ENCODE measurements at regions not wholly inside any gene's neighbourhood (a gene's known extent, or its start where the extent isn't known, plus 50 kb on each side); places are given as distances from the start of the nearest gene placed in this dataset.

DNA sequence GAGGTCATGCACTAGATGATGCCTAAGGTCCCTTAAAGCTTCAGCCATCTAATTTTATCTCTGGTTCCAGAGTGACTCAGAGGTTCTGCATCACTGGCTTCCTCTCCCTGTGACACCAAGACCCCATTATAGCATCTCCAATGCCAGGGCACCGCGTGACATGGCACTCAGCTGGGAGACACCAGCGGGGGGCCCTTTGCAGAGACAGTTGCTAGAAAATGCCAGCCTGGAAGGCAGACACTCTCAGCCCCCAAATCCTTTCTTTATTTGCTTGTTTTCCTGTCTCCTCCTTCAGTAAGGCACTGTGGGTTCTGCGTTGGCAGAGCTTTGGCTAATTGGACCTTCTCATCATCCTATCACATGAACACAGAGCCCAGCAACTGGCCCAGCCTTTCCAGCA is 123.5 kb upstream of the VRK1 start:
- no peak for DNase-seq
- H3K4me1 ChIP-seq = no peaks in the 10 kb centered on the region
- no peaks in the 10 kb centered on the region for H3K9me3 ChIP-seq
- TF ChIP-seq POLR2A (IDR thresholded peaks at IDR 0.05) (no peak), EP300 (IDR thresholded peaks at IDR 0.05; ENCODE audit: low read depth) (no peak), POLR2AphosphoS5 (IDR thresholded peaks at IDR 0.05) (no peak)
- TF ChIP-seq, protein P1, sequence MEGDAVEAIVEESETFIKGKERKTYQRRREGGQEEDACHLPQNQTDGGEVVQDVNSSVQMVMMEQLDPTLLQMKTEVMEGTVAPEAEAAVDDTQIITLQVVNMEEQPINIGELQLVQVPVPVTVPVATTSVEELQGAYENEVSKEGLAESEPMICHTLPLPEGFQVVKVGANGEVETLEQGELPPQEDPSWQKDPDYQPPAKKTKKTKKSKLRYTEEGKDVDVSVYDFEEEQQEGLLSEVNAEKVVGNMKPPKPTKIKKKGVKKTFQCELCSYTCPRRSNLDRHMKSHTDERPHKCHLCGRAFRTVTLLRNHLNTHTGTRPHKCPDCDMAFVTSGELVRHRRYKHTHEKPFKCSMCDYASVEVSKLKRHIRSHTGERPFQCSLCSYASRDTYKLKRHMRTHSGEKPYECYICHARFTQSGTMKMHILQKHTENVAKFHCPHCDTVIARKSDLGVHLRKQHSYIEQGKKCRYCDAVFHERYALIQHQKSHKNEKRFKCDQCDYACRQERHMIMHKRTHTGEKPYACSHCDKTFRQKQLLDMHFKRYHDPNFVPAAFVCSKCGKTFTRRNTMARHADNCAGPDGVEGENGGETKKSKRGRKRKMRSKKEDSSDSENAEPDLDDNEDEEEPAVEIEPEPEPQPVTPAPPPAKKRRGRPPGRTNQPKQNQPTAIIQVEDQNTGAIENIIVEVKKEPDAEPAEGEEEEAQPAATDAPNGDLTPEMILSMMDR (IDR thresholded peaks at IDR 0.05) = no peak
- intact Hi-C loops (cut with DNase I; ENCODE audit: low total_unique reads) = no loop called here
- 83% methylated on average over 4 of the region's 4 CpGs; no CpG with 5 or more reads in 1 of the 2 donors for WGBS, 2 donors (ENCODE audit: low coverage in 1 of 2)
- H3K36me3 ChIP-seq = no peaks in the 10 kb centered on the region
- no peaks in the 10 kb centered on the region for H3K27me3 ChIP-seq
- no peak overlapping the region for H3K27ac ChIP-seq
- in situ Hi-C loops (cut with MboI; ENCODE audit: low pct_ligation_motif_present in 1 of 4, low pct_unique_long_range_greater_than_20kb in 1 of 4, low sequenced_read_pairs in 3 of 4) = no loop called here
- H3K4me3 ChIP-seq = no peak overlapping the region

DNA sequence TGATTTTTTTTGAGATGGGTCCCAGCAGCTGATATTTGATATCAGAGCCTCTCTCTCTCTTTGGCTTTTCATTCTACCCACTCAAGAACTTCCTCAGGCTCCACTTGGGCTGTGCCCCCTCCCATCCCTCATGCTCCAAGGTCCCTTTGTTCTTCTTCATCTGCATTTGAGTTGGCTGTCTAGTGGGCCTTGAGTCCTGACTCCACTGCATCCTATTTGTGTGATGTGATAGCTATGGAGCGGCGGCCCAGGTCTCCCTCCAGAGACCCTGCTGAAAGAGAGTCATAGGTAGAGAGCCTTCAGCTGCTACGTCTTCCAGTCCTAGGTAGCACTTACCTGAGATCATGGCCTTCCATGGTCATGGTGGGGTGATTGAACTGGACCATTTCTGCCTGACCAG is 123.1 kb upstream of the VRK1 start:
- intact Hi-C loops (cut with DNase I; ENCODE audit: low total_unique reads) (no loop called here), in situ Hi-C loops (cut with MboI; ENCODE audit: low pct_ligation_motif_present in 1 of 4, low pct_unique_long_range_greater_than_20kb in 1 of 4, low sequenced_read_pairs in 3 of 4) (no loop called here)
- Histone ChIP-seq H3K36me3 (no peaks in the 10 kb centered on the region), H3K27ac (no peak overlapping the region), H3K9me3 (no peaks in the 10 kb centered on the region), H3K27me3 (no peaks in the 10 kb centered on the region), H3K4me3 (no peak overlapping the region), H3K4me1 (no peaks in the 10 kb centered on the region)
- TF ChIP-seq EP300 (IDR thresholded peaks at IDR 0.05; ENCODE audit: low read depth) (no peak), POLR2A (IDR thresholded peaks at IDR 0.05) (no peak), POLR2AphosphoS5 (IDR thresholded peaks at IDR 0.05) (no peak)
- TF ChIP-seq, protein P1 (IDR thresholded peaks at IDR 0.05) = no peak
- no peak for DNase-seq
- 68% methylated on average over 3 of the region's 3 CpGs; no CpG with 5 or more reads in 1 of the 2 donors for WGBS, 2 donors (ENCODE audit: low coverage in 1 of 2)

DNA sequence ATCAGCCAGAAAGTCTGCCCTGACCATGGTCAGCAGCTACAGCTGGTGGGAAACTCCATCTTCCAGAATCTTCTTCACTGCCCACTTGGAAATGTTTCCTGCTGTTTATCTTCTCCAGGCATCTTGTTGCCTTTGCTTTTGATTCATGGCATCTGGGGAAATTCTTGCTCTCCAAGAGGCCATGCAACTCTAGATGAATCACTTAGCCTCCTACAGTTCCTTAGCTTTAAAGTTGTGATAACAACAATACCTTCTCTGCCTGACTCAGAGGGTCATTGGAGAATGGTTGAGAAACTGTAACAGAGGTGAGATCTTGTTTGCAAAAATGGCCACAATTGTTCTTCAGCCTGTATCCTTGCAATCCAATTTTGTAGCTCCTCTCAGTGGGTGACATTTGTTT is 121.0 kb upstream of the VRK1 start:
- no peak overlapping the region for H3K27ac ChIP-seq
- TF ChIP-seq POLR2AphosphoS5 (IDR thresholded peaks at IDR 0.05) (no peak), POLR2A (IDR thresholded peaks at IDR 0.05) (no peak), EP300 (IDR thresholded peaks at IDR 0.05; ENCODE audit: low read depth) (no peak)
- TF ChIP-seq, protein P1 (IDR thresholded peaks at IDR 0.05) = no peak
- intact Hi-C loops (cut with DNase I; ENCODE audit: low total_unique reads) = no loop called here
- no peaks in the 10 kb centered on the region for H3K27me3 ChIP-seq
- no peaks in the 10 kb centered on the region for H3K9me3 ChIP-seq
- H3K4me1 ChIP-seq = no peaks in the 10 kb centered on the region
- DNase-seq = no peak
- H3K4me3 ChIP-seq = no peak overlapping the region
- in situ Hi-C loops (cut with MboI; ENCODE audit: low pct_ligation_motif_present in 1 of 4, low pct_unique_long_range_greater_than_20kb in 1 of 4, low sequenced_read_pairs in 3 of 4) = no loop called here
- no peaks in the 10 kb centered on the region for H3K36me3 ChIP-seq

DNA sequence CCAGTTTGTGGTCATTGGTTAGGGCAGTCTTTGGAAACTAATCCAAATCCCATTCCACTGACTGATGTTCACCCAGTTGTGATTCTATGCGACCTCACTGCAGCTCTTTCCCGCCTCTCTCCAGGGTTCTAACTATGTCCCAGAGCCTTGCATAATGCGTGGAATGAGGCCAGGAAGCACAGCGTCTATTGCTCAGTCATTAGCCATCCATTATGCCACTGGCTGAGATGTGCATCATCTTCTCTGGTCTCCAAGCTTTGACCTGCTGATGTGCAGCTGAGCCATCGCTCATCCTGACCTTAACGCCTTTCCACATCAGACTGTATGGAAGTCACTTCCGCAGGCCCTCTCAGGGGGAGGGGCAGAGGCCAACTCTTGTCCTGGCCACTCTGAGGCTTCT is 115.4 kb upstream of the VRK1 start:
- Histone ChIP-seq H3K27me3 (no peaks in the 10 kb centered on the region), H3K9me3 (no peaks in the 10 kb centered on the region), H3K4me3 (no peak overlapping the region), H3K36me3 (no peaks in the 10 kb centered on the region), H3K27ac (no peak overlapping the region), H3K4me1 (no peaks in the 10 kb centered on the region)
- intact Hi-C loops (cut with DNase I; ENCODE audit: low total_unique reads) (no loop called here), in situ Hi-C loops (cut with MboI; ENCODE audit: low pct_ligation_motif_present in 1 of 4, low pct_unique_long_range_greater_than_20kb in 1 of 4, low sequenced_read_pairs in 3 of 4) (no loop called here)
- no peak for DNase-seq
- TF ChIP-seq POLR2AphosphoS5 (IDR thresholded peaks at IDR 0.05) (no peak), EP300 (IDR thresholded peaks at IDR 0.05; ENCODE audit: low read depth) (no peak), POLR2A (IDR thresholded peaks at IDR 0.05) (no peak)
- TF ChIP-seq, protein P1 (IDR thresholded peaks at IDR 0.05) = no peak
- 86% methylated on average over 7 of the region's 7 CpGs; no CpG with 5 or more reads in 1 of the 2 donors for WGBS, 2 donors (ENCODE audit: low coverage in 1 of 2)

Data from transverse colon (tissue), 4 donors.